GM12878 (cell line): ENCODE measurements at regions not wholly inside any gene's neighbourhood (a gene's known extent, or its start where the extent isn't known, plus 50 kb on each side); places are given as distances from the start of the nearest gene placed in this dataset.
"Not testable (repeated sequence)": the region's sequence is repeated elsewhere in the genome, so short reads cannot be mapped to it uniquely, and the experiment has no call there.

Experiments used
- ATAC-seq: fragments of 200-7000 bp; cut with Tn5 transposase; 3 replicates; pipeline ENCODE4 v1.9.1; 2020; ENCODE audit warnings: mild to moderate bottlenecking, moderate library complexity
- BruUV-seq: library from RNA; stranded (reverse); fragments of 400-500 nt; replicated peaks from 2 replicates; lab custom pipeline; 2021; lab: Mats Ljungman, UMichigan
- CTCF ChIA-PET: fragments of 300-600 bp; sonication (Branson Sonifier 250); formaldehyde crosslinking; extraction: SDS; loops from one replicate; lab custom pipeline; 2021; ENCODE audit warnings: inconsistent platforms; lab: Yijun Ruan, JAX
- POLR2A ChIA-PET: fragments of 350-600 bp; formaldehyde crosslinking; extraction: SDS; loops from one replicate; lab custom pipeline; 2021; ENCODE audit warnings: inconsistent platforms; lab: Charles Lee
- RAD21 ChIA-PET: fragments of 300-600 bp; sonication (Branson Sonifier 250); formaldehyde crosslinking; loops from one replicate; lab custom pipeline; 2023; ENCODE audit warnings: antibody characterized with exemption; ENCODE audit not compliant: unreplicated experiment; lab: Charles Lee
- SMC1A ChIA-PET: fragments of 300-600 bp; sonication (Branson Sonifier 250); formaldehyde crosslinking; loops from one replicate; lab custom pipeline; 2023; ENCODE audit not compliant: unreplicated experiment, uncharacterized antibody; lab: Charles Lee
- DNase-seq: peaks from one replicate; pipeline ENCODE4 v3.0.0-alpha.2; 2011; ENCODE audit warnings: low read depth, low spot score
- FAIRE-seq: peaks from 3 replicates; lab custom pipeline; 2011; peaks lifted over from hg19 to GRCh38; lab: Jason Lieb, UNC
- H2AFZ ChIP-seq: 2 replicates; pipeline ENCODE4 v1.6.0; 2011; ENCODE audit warnings: low read depth, low read length, control low read depth; ENCODE audit not compliant: control insufficient read depth
- H3K27ac ChIP-seq: 2 replicates; pipeline ENCODE4 v1.5.1; 2011; ENCODE audit warnings: control low read depth; ENCODE audit not compliant: control insufficient read depth, insufficient read depth
- H3K27me3 ChIP-seq, 2 experiments: replicated peaks in 1 of 2; 2 replicates each; pipeline versions ENCODE4 v1.6.0 to v1.6.1; 2011; ENCODE audit warnings: low read length in 1 of 2; ENCODE audit not compliant: control insufficient read depth in 2 of 2, insufficient read depth in 2 of 2
- H3K36me3 ChIP-seq, 2 experiments: 2 replicates each; pipeline ENCODE4 v1.5.1; 2011; ENCODE audit warnings: low read length in 1 of 2; ENCODE audit not compliant: control insufficient read depth in 2 of 2, insufficient read depth in 2 of 2
- H3K4me1 ChIP-seq: 2 replicates; pipeline ENCODE4 v1.6.1; 2011; ENCODE audit warnings: mild to moderate bottlenecking, low read length, moderate library complexity, mixed read lengths; ENCODE audit not compliant: control insufficient read depth, insufficient read depth
- H3K4me2 ChIP-seq: 2 replicates; pipeline ENCODE4 v1.6.0; 2011; ENCODE audit warnings: control low read depth; ENCODE audit not compliant: control insufficient read depth, insufficient read depth
- H3K4me3 ChIP-seq: fragments of 200-600 bp; sonication (generic); 2 replicates; pipeline ENCODE4 v1.5.1; 2016
- H3K79me2 ChIP-seq: 2 replicates; pipeline ENCODE4 v1.6.0; 2011; ENCODE audit warnings: low read length; ENCODE audit not compliant: control insufficient read depth, insufficient read depth
- H3K9ac ChIP-seq: 2 replicates; pipeline ENCODE4 v1.8.0; 2011; ENCODE audit warnings: low read length, control low read depth, mixed read lengths; ENCODE audit not compliant: control insufficient read depth, insufficient read depth
- H3K9me3 ChIP-seq: replicated peaks from 3 replicates; pipeline ENCODE4 v1.5.1; 2011; ENCODE audit warnings: mild to moderate bottlenecking, low read length; ENCODE audit not compliant: control insufficient read depth, insufficient read depth
- H4K20me1 ChIP-seq: 2 replicates; pipeline ENCODE4 v1.6.0; 2011; ENCODE audit not compliant: control insufficient read depth, insufficient read depth
- ASH2L ChIP-seq: fragments of 300-600, 200-600 bp; sonication (generic); IDR thresholded peaks from 2 replicates; pipeline ENCODE4 v1.6.1; 2017; ENCODE audit warnings: low read depth, mild to moderate bottlenecking, borderline replicate concordance
- BRCA1 ChIP-seq: IDR thresholded peaks from 2 replicates; pipeline ENCODE4 v1.6.1; 2011; ENCODE audit warnings: low read depth, low read length, improper control_type of control experiment
- FOS ChIP-seq: IDR thresholded peaks from 3 replicates; pipeline ENCODE4 v1.6.1; 2011; ENCODE audit warnings: borderline replicate concordance; ENCODE audit not compliant: insufficient read length; ENCODE audit errors: extremely low read depth
- HDAC6 ChIP-seq: fragments of 200-600 bp; sonication (generic); IDR thresholded peaks from one replicate; pipeline ENCODE4 v1.8.0; 2017; ENCODE audit warnings: antibody characterized with exemption; ENCODE audit not compliant: unreplicated experiment
- IKZF2 ChIP-seq, 2 experiments: fragments of 450-650 bp; IDR thresholded peaks; 2 replicates each; pipeline ENCODE4 v1.6.1; 2017; ENCODE audit warnings: mild to moderate bottlenecking in 2 of 2, moderate library complexity in 2 of 2
- RELA ChIP-seq: fragments of 450-650 bp; IDR thresholded peaks from 2 replicates; pipeline ENCODE4 v1.8.0; 2014; ENCODE audit warnings: borderline replicate concordance; ENCODE audit not compliant: partially characterized antibody
- SKIL ChIP-seq: fragments of 450-650 bp; IDR thresholded peaks from 2 replicates; pipeline ENCODE4 v1.6.1; 2017; ENCODE audit warnings: mild to moderate bottlenecking, low read depth, inconsistent platforms; ENCODE audit not compliant: poor library complexity, severe bottlenecking
- SMARCA5 ChIP-seq: fragments of 450-650 bp; IDR thresholded peaks from 2 replicates; pipeline ENCODE4 v1.6.1; 2017; ENCODE audit warnings: mild to moderate bottlenecking
- SUZ12 ChIP-seq: fragments of 200-600 bp; sonication (generic); IDR thresholded peaks from one replicate; pipeline ENCODE4 v1.6.1; 2018; ENCODE audit warnings: antibody characterized with exemption, mild to moderate bottlenecking; ENCODE audit not compliant: unreplicated experiment
- TCF12 ChIP-seq: IDR thresholded peaks from 2 replicates; pipeline ENCODE4 v1.6.1; 2011; ENCODE audit warnings: low read depth, mild to moderate bottlenecking, low read length
- ZNF622 ChIP-seq: fragments of 450-650 bp; IDR thresholded peaks from 2 replicates; pipeline ENCODE4 v1.6.1; 2017; ENCODE audit warnings: mild to moderate bottlenecking, inconsistent platforms
- WGBS: methylation state at CpG from one replicate; pipeline ENCODE4 v1.1.6; 2016; ENCODE audit warnings: low lambda C conversion rate; ENCODE audit not compliant: insufficient replicate concordance, insufficient coverage; ENCODE audit errors: missing lambda C conversion rate; 5-methylcytosine and 5-hydroxymethylcytosine counted together
- in situ Hi-C: fragments of 300-500 bp; cut with MboI; formaldehyde crosslinking; loops from 9 replicates; pipeline ENCODE4 v1.14.3; 2018; ENCODE audit warnings: mixed read lengths
- intact Hi-C: fragments of 100-400 bp; cut with micrococcal nuclease; formaldehyde crosslinking; loops from one replicate; pipeline ENCODE4 v1.14.2; 2022; ENCODE audit not compliant: unreplicated experiment
- TF ChIP-seq, protein P1 (sequence below): fragments of 450-650 bp; conservative IDR thresholded peaks from 2 replicates; pipeline ENCODE4 v1.6.1; 2017; ENCODE audit warnings: mild to moderate bottlenecking, moderate library complexity
- TF ChIP-seq, protein P2 (sequence below): IDR thresholded peaks from 2 replicates; pipeline ENCODE4 v1.6.1; 2012; ENCODE audit warnings: low read depth, low read length, improper control_type of control experiment

- H3K27me3 ChIP-seq, H3K4me1 ChIP-seq, H3K36me3 ChIP-seq, H4K20me1 ChIP-seq, DNase-seq, POLR2A ChIA-PET, H3K27ac ChIP-seq, in situ Hi-C loops, ATAC-seq, BruUV-seq, CTCF ChIA-PET, RAD21 ChIA-PET, H3K79me2 ChIP-seq, H3K9ac ChIP-seq, FAIRE-seq, SMC1A ChIA-PET, intact Hi-C loops, H3K4me2 ChIP-seq, H3K4me3 ChIP-seq, H3K9me3 ChIP-seq, H2AFZ ChIP-seq: not testable (repeated sequence)
- 0% methylated on average over 5 of the region's 5 CpGs for WGBS
Observed at GRCh38 chr3:159681717-159682116, 306.9 kb upstream of the IL12A start.

GRCh38 chr3:159685801-159686200 is 302.8 kb upstream of the IL12A start:
- no peaks in the 10 kb centered on the region for H4K20me1 ChIP-seq
- no peak overlapping the region for H3K27ac ChIP-seq
- no peak for TF ChIP-seq FOS
- no peak for TF ChIP-seq ZNF622
- TF ChIP-seq SKIL: no peak
- no peak for TF ChIP-seq IKZF2 (IDR thresholded peaks at IDR 0.05)
- TF ChIP-seq ASH2L: no peak
- TF ChIP-seq, protein P1, sequence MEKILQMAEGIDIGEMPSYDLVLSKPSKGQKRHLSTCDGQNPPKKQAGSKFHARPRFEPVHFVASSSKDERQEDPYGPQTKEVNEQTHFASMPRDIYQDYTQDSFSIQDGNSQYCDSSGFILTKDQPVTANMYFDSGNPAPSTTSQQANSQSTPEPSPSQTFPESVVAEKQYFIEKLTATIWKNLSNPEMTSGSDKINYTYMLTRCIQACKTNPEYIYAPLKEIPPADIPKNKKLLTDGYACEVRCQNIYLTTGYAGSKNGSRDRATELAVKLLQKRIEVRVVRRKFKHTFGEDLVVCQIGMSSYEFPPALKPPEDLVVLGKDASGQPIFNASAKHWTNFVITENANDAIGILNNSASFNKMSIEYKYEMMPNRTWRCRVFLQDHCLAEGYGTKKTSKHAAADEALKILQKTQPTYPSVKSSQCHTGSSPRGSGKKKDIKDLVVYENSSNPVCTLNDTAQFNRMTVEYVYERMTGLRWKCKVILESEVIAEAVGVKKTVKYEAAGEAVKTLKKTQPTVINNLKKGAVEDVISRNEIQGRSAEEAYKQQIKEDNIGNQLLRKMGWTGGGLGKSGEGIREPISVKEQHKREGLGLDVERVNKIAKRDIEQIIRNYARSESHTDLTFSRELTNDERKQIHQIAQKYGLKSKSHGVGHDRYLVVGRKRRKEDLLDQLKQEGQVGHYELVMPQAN: no peak
- no peak for TF ChIP-seq TCF12
- no peak for TF ChIP-seq SUZ12
- TF ChIP-seq RELA: no peak
- TF ChIP-seq, protein P2, sequence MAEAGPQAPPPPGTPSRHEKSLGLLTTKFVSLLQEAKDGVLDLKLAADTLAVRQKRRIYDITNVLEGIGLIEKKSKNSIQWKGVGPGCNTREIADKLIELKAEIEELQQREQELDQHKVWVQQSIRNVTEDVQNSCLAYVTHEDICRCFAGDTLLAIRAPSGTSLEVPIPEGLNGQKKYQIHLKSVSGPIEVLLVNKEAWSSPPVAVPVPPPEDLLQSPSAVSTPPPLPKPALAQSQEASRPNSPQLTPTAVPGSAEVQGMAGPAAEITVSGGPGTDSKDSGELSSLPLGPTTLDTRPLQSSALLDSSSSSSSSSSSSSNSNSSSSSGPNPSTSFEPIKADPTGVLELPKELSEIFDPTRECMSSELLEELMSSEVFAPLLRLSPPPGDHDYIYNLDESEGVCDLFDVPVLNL: no peak
- TF ChIP-seq HDAC6: no peak
- TF ChIP-seq BRCA1: no peak
- no peak for TF ChIP-seq SMARCA5
- ATAC-seq (no peak), DNase-seq (no peak), FAIRE-seq (no peak)
- H3K4me2 ChIP-seq: no peak overlapping the region
- H3K4me3 ChIP-seq: no peak overlapping the region
- in situ Hi-C loops: no loop called here
- POLR2A ChIA-PET: no interaction called here
- intact Hi-C loops: no loop called here
- H3K36me3 ChIP-seq: no peaks in the 10 kb centered on the region
- no peak overlapping the region for H2AFZ ChIP-seq
- no TSS peak for BruUV-seq
- H3K4me1 ChIP-seq: no peaks in the 10 kb centered on the region
- no peaks in the 10 kb centered on the region for H3K9me3 ChIP-seq
- CTCF ChIA-PET: no interaction called here
- RAD21 ChIA-PET: no interaction called here
- no peaks in the 10 kb centered on the region for H3K79me2 ChIP-seq
- H3K9ac ChIP-seq: no peak overlapping the region
- SMC1A ChIA-PET: no interaction called here
- H3K27me3 ChIP-seq: no peaks in the 10 kb centered on the region
